Ascending aorta (tissue), 2 donors: ENCODE measurements at regions not wholly inside any gene's neighbourhood (a gene's known extent, or its start where the extent isn't known, plus 50 kb on each side); places are given as distances from the start of the nearest gene placed in this dataset.

Source experiments
- DNase-seq, 2 donors: peaks; one replicate each; pipeline ENCODE4 v3.0.0-alpha.2; 2019; ENCODE audit warnings: low spot score in 2 of 2
- H3K27ac ChIP-seq, 2 donors: fragments of 200-600 bp; sonication (generic); one replicate each; pipeline ENCODE4 v1.5.1; 2016 to 2017; ENCODE audit warnings: mild to moderate bottlenecking in 1 of 2
- H3K27me3 ChIP-seq: fragments of 200-600 bp; sonication (generic); one replicate; pipeline ENCODE4 v1.5.1; 2017
- H3K36me3 ChIP-seq, 2 donors: fragments of 200-600 bp; sonication (generic); one replicate each; pipeline ENCODE4 v1.5.1; 2016
- H3K4me1 ChIP-seq, 2 donors: fragments of 200-600 bp; sonication (generic); one replicate each; pipeline ENCODE4 v1.5.1; 2016 to 2017; ENCODE audit warnings: mild to moderate bottlenecking in 1 of 2
- H3K4me3 ChIP-seq, 2 donors: fragments of 200-600 bp; sonication (generic); one replicate each; pipeline ENCODE4 v1.5.1; 2016 to 2017; ENCODE audit warnings: mild to moderate bottlenecking in 1 of 2
- H3K9me3 ChIP-seq, 2 donors: fragments of 200-600 bp; sonication (generic); one replicate each; pipeline ENCODE4 v1.5.1; 2016
- intact Hi-C: fragments of 100-400 bp; cut with DNase I; formaldehyde crosslinking; loops from one replicate; pipeline ENCODE4 v1.15.1; 2023
- TF ChIP-seq, protein P1 (sequence below), 3 experiments: fragments of 200-600 bp in 2 of 3; fragments of 450-650 bp in 1 of 3; sonication (generic) in 2 of 3; IDR thresholded peaks; one replicate each; pipeline ENCODE4 v1.5.1; 2016 to 2019; ENCODE audit warnings: antibody characterized with exemption in 3 of 3, mild to moderate bottlenecking in 1 of 3, moderate library complexity in 1 of 3

DNA sequence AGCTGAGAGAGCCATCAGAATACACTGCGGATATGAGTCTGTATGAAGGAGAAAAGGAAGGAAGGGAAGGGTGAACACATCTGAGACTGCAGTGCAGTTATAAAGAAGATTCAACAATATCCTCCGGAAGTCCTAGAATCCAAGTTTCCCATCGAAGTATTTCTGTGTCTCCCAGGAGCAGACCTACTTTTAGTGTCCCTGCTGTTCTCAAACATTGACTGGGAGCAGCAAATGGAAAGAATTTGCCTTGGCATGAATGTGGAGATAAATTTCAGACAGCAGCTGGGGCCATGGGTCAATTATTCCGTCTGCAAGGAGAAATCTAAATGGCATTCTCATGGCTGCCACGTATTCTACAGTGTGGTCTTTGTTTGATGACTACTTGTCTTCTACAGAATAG is 478.1 kb upstream of the SMC2 start:
- DNase-seq: no peak
- no peaks in the 10 kb centered on the region for H3K27me3 ChIP-seq
- TF ChIP-seq, protein P1, sequence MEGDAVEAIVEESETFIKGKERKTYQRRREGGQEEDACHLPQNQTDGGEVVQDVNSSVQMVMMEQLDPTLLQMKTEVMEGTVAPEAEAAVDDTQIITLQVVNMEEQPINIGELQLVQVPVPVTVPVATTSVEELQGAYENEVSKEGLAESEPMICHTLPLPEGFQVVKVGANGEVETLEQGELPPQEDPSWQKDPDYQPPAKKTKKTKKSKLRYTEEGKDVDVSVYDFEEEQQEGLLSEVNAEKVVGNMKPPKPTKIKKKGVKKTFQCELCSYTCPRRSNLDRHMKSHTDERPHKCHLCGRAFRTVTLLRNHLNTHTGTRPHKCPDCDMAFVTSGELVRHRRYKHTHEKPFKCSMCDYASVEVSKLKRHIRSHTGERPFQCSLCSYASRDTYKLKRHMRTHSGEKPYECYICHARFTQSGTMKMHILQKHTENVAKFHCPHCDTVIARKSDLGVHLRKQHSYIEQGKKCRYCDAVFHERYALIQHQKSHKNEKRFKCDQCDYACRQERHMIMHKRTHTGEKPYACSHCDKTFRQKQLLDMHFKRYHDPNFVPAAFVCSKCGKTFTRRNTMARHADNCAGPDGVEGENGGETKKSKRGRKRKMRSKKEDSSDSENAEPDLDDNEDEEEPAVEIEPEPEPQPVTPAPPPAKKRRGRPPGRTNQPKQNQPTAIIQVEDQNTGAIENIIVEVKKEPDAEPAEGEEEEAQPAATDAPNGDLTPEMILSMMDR (IDR thresholded peaks at IDR 0.05): no peak

DNA sequence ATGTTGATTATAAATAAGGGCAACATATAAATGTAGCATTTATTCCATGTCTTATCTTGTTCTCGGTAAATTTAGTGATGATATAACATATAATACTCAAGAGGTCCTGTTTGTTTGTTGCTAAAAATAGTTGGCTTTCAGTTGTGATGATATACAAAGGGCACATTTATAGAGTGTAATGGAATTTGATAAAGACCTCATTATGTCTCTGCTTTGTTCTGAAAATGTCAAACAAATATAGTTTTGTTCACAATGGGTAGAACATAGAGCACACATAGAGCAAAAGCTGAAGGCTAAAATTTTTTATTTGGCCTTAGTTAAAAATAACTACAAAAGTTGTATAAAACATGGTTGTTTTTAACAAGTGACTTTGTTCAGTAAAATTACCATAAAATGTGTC is 477.1 kb upstream of the SMC2 start:
- Histone ChIP-seq H3K9me3 (no peaks in the 10 kb centered on the region), H3K4me1 (no peaks in the 10 kb centered on the region), H3K27ac (no peak overlapping the region), H3K36me3 (no peaks in the 10 kb centered on the region), H3K27me3 (no peaks in the 10 kb centered on the region), H3K4me3 (no peak overlapping the region)
- intact Hi-C loops: no loop called here
- TF ChIP-seq, protein P1 (IDR thresholded peaks at IDR 0.05): no peak
- no peak for DNase-seq

More for the DNA sequence above, 478.1 kb upstream of the SMC2 start:
- H3K36me3 ChIP-seq: no peaks in the 10 kb centered on the region
- H3K27ac ChIP-seq: peak overlapping the region in 1 of 2 donors; percentile 11
- H3K9me3 ChIP-seq: no peaks in the 10 kb centered on the region
- H3K4me3 ChIP-seq: no peak overlapping the region
- no peaks in the 10 kb centered on the region for H3K4me1 ChIP-seq
- intact Hi-C loops: no loop called here

DNA sequence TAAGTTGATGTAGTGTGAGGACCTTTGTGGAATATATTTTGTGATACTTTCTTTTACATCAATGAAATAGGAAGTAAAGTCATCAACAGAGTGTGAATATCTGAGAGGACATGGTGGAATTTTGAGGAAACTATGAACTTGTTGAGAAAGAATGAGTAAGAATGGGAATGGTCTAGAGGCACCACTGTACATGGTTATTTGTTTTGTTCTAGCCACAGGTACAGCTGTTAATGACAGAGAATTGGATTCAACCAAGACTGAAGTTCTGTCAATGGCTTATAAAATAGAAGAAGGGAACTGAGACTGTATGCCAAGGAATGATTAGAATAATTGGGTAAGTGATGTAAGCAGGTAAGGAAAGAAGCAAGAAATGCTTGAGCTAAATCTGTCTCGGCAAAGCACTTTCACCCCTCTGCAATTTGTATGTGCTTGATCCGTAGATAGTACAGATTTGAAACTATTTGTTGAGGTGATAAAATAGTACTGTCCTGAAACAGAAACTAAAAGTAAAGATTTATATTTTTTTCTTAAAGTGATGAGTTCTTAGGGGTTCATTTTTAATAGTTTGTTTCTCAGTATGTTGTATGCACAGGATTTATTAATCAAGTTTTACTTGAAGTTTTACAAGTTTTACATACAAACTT is 468.8 kb upstream of the SMC2 start:
- TF ChIP-seq, protein P1 (IDR thresholded peaks at IDR 0.05): no peak
- no peak overlapping the region for H3K4me3 ChIP-seq
- no peaks in the 10 kb centered on the region for H3K36me3 ChIP-seq
- H3K27me3 ChIP-seq: no peaks in the 10 kb centered on the region
- DNase-seq: no peak
- no peaks in the 10 kb centered on the region for H3K4me1 ChIP-seq
- no peaks in the 10 kb centered on the region for H3K9me3 ChIP-seq
- no peak overlapping the region for H3K27ac ChIP-seq
- intact Hi-C loops: no loop called here

DNA sequence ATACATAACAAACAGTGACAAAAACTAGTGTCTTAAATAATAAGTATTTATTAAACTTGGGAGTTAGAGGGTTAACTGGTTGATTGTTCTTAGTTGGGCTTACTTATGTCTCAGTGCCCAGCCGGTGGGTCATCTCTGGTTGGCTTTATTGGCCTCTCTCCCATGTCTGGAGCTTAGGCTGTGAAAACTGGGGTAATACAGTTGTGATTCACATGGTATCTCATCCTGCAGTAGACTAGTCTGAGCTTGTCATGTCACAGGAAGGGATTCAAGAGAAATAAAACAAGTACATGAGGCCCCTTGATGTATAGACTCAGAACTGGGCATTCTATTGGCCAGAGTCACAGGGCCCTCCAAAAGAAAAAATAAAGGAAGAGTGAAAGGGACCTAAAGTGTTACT is 466.4 kb upstream of the SMC2 start:
- no peaks in the 10 kb centered on the region for H3K9me3 ChIP-seq
- H3K27me3 ChIP-seq: no peaks in the 10 kb centered on the region
- TF ChIP-seq, protein P1 (IDR thresholded peaks at IDR 0.05): no peak
- no peak overlapping the region for H3K4me3 ChIP-seq
- H3K4me1 ChIP-seq: no peaks in the 10 kb centered on the region
- intact Hi-C loops: no loop called here
- H3K27ac ChIP-seq: no peak overlapping the region
- no peaks in the 10 kb centered on the region for H3K36me3 ChIP-seq
- no peak for DNase-seq

DNA sequence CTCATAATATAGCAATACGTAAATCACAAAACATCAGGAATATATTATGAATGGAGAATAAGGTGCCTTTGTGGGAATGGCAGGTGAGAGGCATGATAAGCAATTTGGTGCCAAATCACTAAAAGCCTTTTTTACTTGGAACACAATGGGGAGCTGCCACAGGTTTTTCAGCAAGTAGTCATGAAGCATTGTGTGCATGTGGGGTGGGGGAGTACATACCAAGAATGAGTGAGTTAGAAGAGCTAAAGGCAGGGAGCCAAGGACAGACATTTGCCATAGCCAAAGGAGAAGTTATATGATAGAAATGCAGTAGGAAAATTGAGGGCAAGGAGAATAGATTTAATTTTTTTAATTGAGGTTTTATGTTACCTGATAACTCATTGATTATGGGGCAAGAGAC is 445.0 kb upstream of the SMC2 start:
- TF ChIP-seq, protein P1 (IDR thresholded peaks at IDR 0.05): no peak
- Histone ChIP-seq H3K4me1 (no peaks in the 10 kb centered on the region), H3K27ac (no peak overlapping the region), H3K36me3 (no peaks in the 10 kb centered on the region), H3K27me3 (no peaks in the 10 kb centered on the region), H3K4me3 (no peak overlapping the region), H3K9me3 (no peaks in the 10 kb centered on the region)
- DNase-seq: no peak
- intact Hi-C loops: no loop called here

DNA sequence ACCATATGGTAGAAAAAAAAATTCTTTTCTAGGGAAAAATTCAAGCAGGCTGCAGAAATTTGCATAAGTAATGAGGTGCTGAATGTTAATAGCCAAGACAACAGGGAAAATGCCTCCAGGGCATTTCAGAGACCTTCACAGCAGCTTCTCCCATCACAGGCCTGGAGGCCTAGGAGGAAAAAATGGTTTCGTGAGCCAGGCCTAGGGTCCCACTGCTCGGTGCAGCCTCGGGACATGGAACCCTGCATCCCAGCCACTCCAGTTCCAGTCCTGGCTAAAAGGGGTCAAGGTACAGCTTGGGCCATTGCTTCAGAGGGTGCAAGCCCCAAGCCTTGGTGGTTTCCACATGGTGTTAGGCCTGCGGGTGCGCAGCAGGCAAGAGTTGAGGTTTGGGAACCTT is 436.0 kb upstream of the SMC2 start:
- no peak overlapping the region for H3K4me3 ChIP-seq
- no peaks in the 10 kb centered on the region for H3K4me1 ChIP-seq
- H3K36me3 ChIP-seq: no peaks in the 10 kb centered on the region
- H3K9me3 ChIP-seq: no peaks in the 10 kb centered on the region
- TF ChIP-seq, protein P1 (IDR thresholded peaks at IDR 0.05): no peak
- intact Hi-C loops: no loop called here
- H3K27me3 ChIP-seq: no peaks in the 10 kb centered on the region
- no peak for DNase-seq
- H3K27ac ChIP-seq: no peak overlapping the region
